Astrocyte of the spinal cord (primary cell): ENCODE measurements at regions not wholly inside any gene's neighbourhood (a gene's known extent, or its start where the extent isn't known, plus 50 kb on each side); places are given as distances from the start of the nearest gene placed in this dataset.

Experiments
- DNase-seq: peaks from one replicate; pipeline ENCODE4 v3.0.0; 2011; ENCODE audit warnings: low read depth, low spot score
- H3K4me3 ChIP-seq: 2 replicates; pipeline ENCODE4 v1.5.1; 2011; ENCODE audit warnings: low read depth, mild to moderate bottlenecking, low read length, moderate library complexity
- CTCF ChIP-seq: IDR thresholded peaks from 2 replicates; pipeline ENCODE4 v1.5.1; 2012; ENCODE audit warnings: low read depth, mild to moderate bottlenecking, low read length, inconsistent platforms
- in situ Hi-C: cut with HindIII; loops from 2 replicates; pipeline ENCODE4 v1.10.0; 2017; ENCODE audit warnings: low sequenced_read_pairs

- DNase-seq = no peak
- no peak overlapping the region for H3K4me3 ChIP-seq
- in situ Hi-C loops = no loop called here
- no peak for TF ChIP-seq CTCF
These were observed 204.9 kb upstream of the PPP2R3A start for GRCh38 chr3:135760581-135760980.

DNA sequence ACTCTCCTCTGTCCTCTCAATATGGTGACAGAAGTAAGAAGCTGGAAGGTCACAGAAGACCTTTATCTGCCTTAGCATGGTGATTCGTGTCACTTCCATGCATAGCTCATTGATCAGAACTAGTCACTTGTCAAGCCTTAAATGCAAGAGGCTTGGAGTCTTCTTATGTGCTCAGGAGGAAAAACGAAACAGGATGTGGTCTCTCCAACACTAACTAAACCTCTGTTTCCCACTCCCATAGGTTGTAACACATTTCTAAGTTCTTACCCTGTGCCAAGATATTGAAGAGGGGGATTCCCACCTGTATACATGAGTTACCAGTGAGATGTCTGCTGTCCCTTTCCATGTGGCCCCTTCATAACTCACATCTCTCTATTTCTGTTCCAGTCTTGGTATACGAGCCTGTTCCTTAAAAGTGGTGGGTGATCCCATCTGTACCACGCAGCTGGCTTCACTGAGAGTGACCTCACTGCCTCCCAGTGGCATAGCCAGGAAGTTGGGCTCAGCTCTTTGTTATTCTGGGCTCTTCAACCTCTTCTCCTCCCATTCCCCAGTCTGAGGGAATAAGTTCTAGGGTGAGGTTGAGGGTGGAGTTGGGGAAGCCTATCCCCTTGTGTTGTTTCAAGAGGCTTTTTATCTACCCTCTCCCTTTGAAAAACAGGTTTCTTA, 203.2 kb upstream of the PPP2R3A start:
- no peak overlapping the region for H3K4me3 ChIP-seq
- no peak for TF ChIP-seq CTCF
- in situ Hi-C loops = no loop called here
- no peak for DNase-seq

DNA sequence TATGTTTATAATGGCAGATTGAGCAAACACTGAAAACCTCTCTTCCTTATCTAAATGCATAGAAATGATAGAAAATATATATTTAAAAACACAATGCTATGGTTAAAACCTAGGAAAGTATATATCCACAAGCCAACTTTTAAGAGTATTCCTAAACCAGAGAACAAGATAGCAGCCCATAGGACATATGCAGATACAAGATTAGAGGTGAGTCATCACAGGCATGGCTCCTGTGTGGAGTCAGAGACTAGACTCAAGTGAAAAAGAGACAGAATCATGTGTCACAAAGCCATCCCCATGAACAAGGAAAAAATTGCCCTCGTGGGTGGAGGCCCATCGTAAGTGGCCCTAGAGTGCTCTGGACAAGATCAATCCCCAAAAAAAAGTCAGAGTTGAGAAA, 199.4 kb upstream of the PPP2R3A start:
- in situ Hi-C loops = no loop called here
- DNase-seq = no peak
- H3K4me3 ChIP-seq = no peak overlapping the region
- no peak for TF ChIP-seq CTCF

DNA sequence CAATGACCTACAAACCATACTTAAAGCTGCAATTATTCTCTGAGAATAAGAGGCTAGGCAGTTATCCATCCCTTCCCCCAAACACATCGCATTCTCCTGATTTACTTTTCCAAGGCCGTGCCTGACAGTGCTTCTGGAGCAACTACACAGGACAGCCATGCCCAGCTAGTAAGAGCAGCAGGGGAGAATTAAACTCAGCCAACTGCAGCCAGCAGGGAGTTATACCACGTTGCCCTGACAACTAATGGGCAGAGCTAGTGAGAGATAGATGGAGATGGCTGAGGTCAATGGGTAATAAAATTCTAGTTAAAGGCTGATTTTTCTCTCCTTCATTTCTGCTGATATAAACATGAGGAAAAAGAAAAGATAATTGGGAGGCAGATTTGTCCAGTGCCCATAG, 193.8 kb upstream of the PPP2R3A start:
- no peak for TF ChIP-seq CTCF
- no peak overlapping the region for H3K4me3 ChIP-seq
- in situ Hi-C loops = no loop called here
- DNase-seq = no peak

GRCh38 chr3:135779024-135779423, 186.5 kb upstream of the PPP2R3A start:
- H3K4me3 ChIP-seq = no peak overlapping the region
- in situ Hi-C loops = no loop called here
- TF ChIP-seq CTCF = no peak
- no peak for DNase-seq

GRCh38 chr3:135779590-135780235, 185.8 kb upstream of the PPP2R3A start:
- H3K4me3 ChIP-seq = no peak overlapping the region
- TF ChIP-seq CTCF = no peak
- no peak for DNase-seq
- in situ Hi-C loops = no loop called here
